Nucleus accumbens (tissue), 56 donors: ENCODE measurements at regions not wholly inside any gene's neighbourhood (a gene's known extent, or its start where the extent isn't known, plus 50 kb on each side); places are given as distances from the start of the nearest gene placed in this dataset.

Experiments used
- DNase-seq, 56 donors: peaks; one replicate each; lab custom pipeline; 2025; lab: John Stamatoyannopoulos, UW

DNA sequence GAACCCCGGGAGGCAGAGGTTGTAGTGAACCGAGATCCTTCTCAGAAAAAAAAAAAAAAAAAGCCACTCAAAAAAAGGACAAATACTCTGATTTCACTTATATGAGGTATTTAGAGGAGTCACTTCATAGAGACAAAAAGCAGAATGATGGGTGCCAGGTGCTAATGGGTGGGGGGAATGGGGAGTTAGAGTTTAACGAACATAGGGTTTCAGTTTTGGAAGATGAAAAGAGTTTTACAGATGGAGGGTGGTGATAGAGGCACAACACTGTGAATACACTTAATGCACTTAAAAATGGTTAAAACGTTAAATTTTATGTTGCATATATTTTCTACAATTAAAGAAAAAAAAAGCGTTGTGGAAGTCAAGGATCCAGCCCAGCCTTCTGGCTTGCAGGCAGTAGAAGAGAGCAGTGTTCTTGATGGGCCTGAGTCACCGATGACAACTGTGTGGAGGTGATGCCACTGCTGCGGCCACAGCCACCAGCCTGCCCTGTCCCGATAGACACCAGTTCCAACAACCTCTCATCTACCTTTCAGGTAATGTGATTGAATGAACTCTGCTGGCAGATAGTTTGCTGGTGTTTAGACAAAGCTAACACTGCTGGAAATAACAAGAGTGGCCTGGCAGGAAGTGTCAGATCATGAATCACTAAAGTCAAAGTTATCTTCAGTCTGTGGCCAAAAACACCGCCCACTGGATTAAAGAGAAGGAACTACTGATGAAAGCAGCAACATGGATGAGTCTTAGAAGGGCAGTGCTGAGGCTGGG, 49.9 kb upstream of the COX10 start:
- DNase-seq = no peak
